ENCODE measurements at regions not wholly inside any gene's neighbourhood (a gene's known extent, or its start where the extent isn't known, plus 50 kb on each side); places are given as distances from the start of the nearest gene placed in this dataset.

- no peak for TF ChIP-seq CTCF (IDR thresholded peaks at IDR 0.05; ENCODE audit: low read depth, low read length)
- no peak for DNase-seq (ENCODE audit: extremely low read depth, low read depth)
These were observed 334.3 kb upstream of the SYT1 start for GRCh38 chr12:78530100-78530765.

GRCh38 chr12:78531831-78532458, 332.6 kb upstream of the SYT1 start:
- no peak for TF ChIP-seq CTCF (IDR thresholded peaks at IDR 0.05; ENCODE audit: low read depth, low read length)
- no peak for DNase-seq (ENCODE audit: extremely low read depth, low read depth)

GRCh38 chr12:78534311-78534710, 330.3 kb upstream of the SYT1 start:
- TF ChIP-seq CTCF (IDR thresholded peaks at IDR 0.05; ENCODE audit: low read depth, low read length), result no peak

GRCh38 chr12:78540606-78541336, 323.8 kb upstream of the SYT1 start:
- TF ChIP-seq CTCF (IDR thresholded peaks at IDR 0.05; ENCODE audit: low read depth, low read length), result no peak
- DNase-seq (ENCODE audit: extremely low read depth, low read depth), result no peak

More at GRCh38 chr12:78534311-78534710, 330.3 kb upstream of the SYT1 start:
- DNase-seq (ENCODE audit: extremely low read depth, low read depth), result no peak

GRCh38 chr12:78550831-78551230, 313.7 kb upstream of the SYT1 start:
- no peak for TF ChIP-seq CTCF (IDR thresholded peaks at IDR 0.05; ENCODE audit: low read depth, low read length)
- no peak for DNase-seq (ENCODE audit: extremely low read depth, low read depth)

- TF ChIP-seq CTCF (IDR thresholded peaks at IDR 0.05; ENCODE audit: low read depth, low read length), result no peak
- no peak for DNase-seq (ENCODE audit: extremely low read depth, low read depth)
These were observed 308.8 kb upstream of the SYT1 start for GRCh38 chr12:78555802-78556201.

- no peak for DNase-seq (ENCODE audit: extremely low read depth, low read depth)
- TF ChIP-seq CTCF (IDR thresholded peaks at IDR 0.05; ENCODE audit: low read depth, low read length), result no peak
These were observed 307.9 kb upstream of the SYT1 start for GRCh38 chr12:78556651-78557050.
